GM23338 (cell line): ENCODE measurements at regions not wholly inside any gene's neighbourhood (a gene's known extent, or its start where the extent isn't known, plus 50 kb on each side); places are given as distances from the start of the nearest gene placed in this dataset.

ENCODE experiments used
- ATAC-seq: fragments of 200-7000 bp; cut with Tn5 transposase; 3 replicates; pipeline ENCODE4 v1.9.1; 2020
- DNase-seq: peaks from one replicate; pipeline ENCODE4 v3.0.0-alpha.2; 2015; ENCODE audit warnings: low spot score
- H2AFZ ChIP-seq: fragments of 200-600 bp; sonication (generic); 2 replicates; pipeline ENCODE4 v1.8.0; 2016; ENCODE audit warnings: antibody characterized with exemption, mild to moderate bottlenecking, moderate library complexity
- H3F3A ChIP-seq: fragments of 200-600 bp; sonication (generic); replicated peaks from 2 replicates; pipeline ENCODE4 v1.8.0; 2017; ENCODE audit warnings: antibody characterized with exemption, mixed run types, low read depth
- H3K27ac ChIP-seq: fragments of 200-600 bp; sonication (generic); 2 replicates; pipeline ENCODE4 v1.6.1; 2016; ENCODE audit warnings: low read depth
- H3K27me3 ChIP-seq: fragments of 200-600 bp; sonication (generic); 2 replicates; pipeline ENCODE4 v1.8.0; 2016; ENCODE audit warnings: mild to moderate bottlenecking, mixed run types, moderate library complexity; ENCODE audit not compliant: insufficient read depth
- H3K36me3 ChIP-seq: fragments of 200-600 bp; sonication (generic); 2 replicates; pipeline ENCODE4 v1.8.0; 2016; ENCODE audit warnings: mild to moderate bottlenecking; ENCODE audit not compliant: insufficient read depth
- H3K4me1 ChIP-seq: fragments of 200-600 bp; sonication (generic); 2 replicates; pipeline ENCODE4 v1.8.0; 2016; ENCODE audit warnings: mild to moderate bottlenecking, moderate library complexity; ENCODE audit not compliant: insufficient read depth
- H3K4me2 ChIP-seq: fragments of 200-600 bp; sonication (generic); 2 replicates; pipeline ENCODE4 v1.7.1; 2017; ENCODE audit warnings: mixed run types
- H3K4me3 ChIP-seq: fragments of 200-600 bp; sonication (generic); 2 replicates; pipeline ENCODE4 v1.6.1; 2016; ENCODE audit warnings: mixed run types
- H3K79me2 ChIP-seq: fragments of 200-600 bp; sonication (generic); replicated peaks from 2 replicates; pipeline ENCODE4 v1.8.0; 2017; ENCODE audit warnings: mild to moderate bottlenecking; ENCODE audit not compliant: insufficient read depth
- H3K9me2 ChIP-seq: fragments of 200-600 bp; sonication (generic); 2 replicates; pipeline ENCODE4 v1.8.0; 2017; ENCODE audit not compliant: insufficient read depth
- H4K20me1 ChIP-seq: fragments of 200-600 bp; sonication (generic); replicated peaks from 2 replicates; pipeline ENCODE4 v1.8.0; 2017; ENCODE audit warnings: mild to moderate bottlenecking; ENCODE audit not compliant: insufficient read depth
- H3K27ac Mint-ChIP-seq: 2 replicates; pipeline ENCODE4 v1.8.0; 2020; ENCODE audit warnings: inconsistent platforms, mild to moderate bottlenecking, moderate library complexity, mixed read lengths
- H3K27me3 Mint-ChIP-seq: 3 replicates; pipeline ENCODE4 v1.8.0; 2022; ENCODE audit warnings: low read depth, mild to moderate bottlenecking, moderate library complexity, mixed read lengths, inconsistent platforms; ENCODE audit not compliant: insufficient read depth, poor library complexity
- H3K36me3 Mint-ChIP-seq: 3 replicates; pipeline ENCODE4 v1.8.0; 2021; ENCODE audit warnings: low read depth, mild to moderate bottlenecking, inconsistent platforms, moderate library complexity, mixed read lengths
- H3K4me1 Mint-ChIP-seq: 3 replicates; pipeline ENCODE4 v1.8.0; 2020; ENCODE audit warnings: mild to moderate bottlenecking, inconsistent platforms, mixed read lengths
- H3K4me3 Mint-ChIP-seq: 3 replicates; pipeline ENCODE4 v1.8.0; 2021; ENCODE audit warnings: moderate library complexity, mild to moderate bottlenecking, inconsistent platforms, mixed read lengths
- H3K9me3 Mint-ChIP-seq: 3 replicates; pipeline ENCODE4 v1.8.0; 2020; ENCODE audit warnings: moderate library complexity, mild to moderate bottlenecking, inconsistent platforms, mixed read lengths
- CREB1 ChIP-seq: fragments of 250-450 bp; sonication (Bioruptor Pico); IDR thresholded peaks from 2 replicates; pipeline ENCODE4 v1.5.0; 2020; ENCODE audit warnings: low read depth, mild to moderate bottlenecking, moderate library complexity
- CTCF ChIP-seq, 2 experiments: fragments of 200-600 bp in 1 of 2; sonication (generic) in 1 of 2; conservative IDR thresholded peaks; 2 replicates each; pipeline versions ENCODE4 v1.5.1 to v1.6.1; 2016 to 2017; ENCODE audit warnings: antibody characterized with exemption in 2 of 2, low read depth in 2 of 2, mild to moderate bottlenecking in 2 of 2, moderate library complexity in 1 of 2
- ETS1 ChIP-seq: IDR thresholded peaks from 2 replicates; pipeline ENCODE4 v1.6.1; 2016; ENCODE audit warnings: antibody characterized with exemption
- EZH2 ChIP-seq: fragments of 200-600 bp; sonication (generic); IDR thresholded peaks from one replicate; pipeline ENCODE4 v1.8.0; 2017; ENCODE audit warnings: antibody characterized with exemption, mild to moderate bottlenecking, low read depth; ENCODE audit not compliant: unreplicated experiment
- EZH2phosphoT487 ChIP-seq: fragments of 200-600 bp; sonication (generic); IDR thresholded peaks from one replicate; pipeline ENCODE4 v1.8.1; 2018; ENCODE audit warnings: antibody characterized with exemption; ENCODE audit not compliant: unreplicated experiment
- JUNB ChIP-seq: IDR thresholded peaks from one replicate; pipeline ENCODE4 v1.6.1; 2016; ENCODE audit warnings: antibody characterized with exemption; ENCODE audit not compliant: unreplicated experiment
- NANOG ChIP-seq: IDR thresholded peaks from 2 replicates; pipeline ENCODE4 v1.6.1; 2016; ENCODE audit warnings: antibody characterized with exemption, borderline replicate concordance
- POLR2AphosphoS5 ChIP-seq: IDR thresholded peaks from 2 replicates; pipeline ENCODE4 v1.6.1; 2016; ENCODE audit warnings: antibody characterized with exemption, low read depth
- REST ChIP-seq: IDR thresholded peaks from one replicate; pipeline ENCODE4 v1.6.1; 2018; ENCODE audit warnings: antibody characterized with exemption; ENCODE audit not compliant: unreplicated experiment
- STAT1 ChIP-seq: IDR thresholded peaks from one replicate; pipeline ENCODE4 v1.6.1; 2016; ENCODE audit warnings: antibody characterized with exemption; ENCODE audit not compliant: unreplicated experiment
- ZNF114 ChIP-seq: fragments of 250-450 bp; sonication (Bioruptor Pico); IDR thresholded peaks from 2 replicates; pipeline ENCODE4 v1.5.0; 2020; ENCODE audit warnings: mild to moderate bottlenecking, moderate library complexity
- ZNF331 ChIP-seq: fragments of 250-450 bp; sonication (Bioruptor Pico); IDR thresholded peaks from 2 replicates; pipeline ENCODE4 v1.5.0; 2020; ENCODE audit warnings: low read depth, mild to moderate bottlenecking, moderate library complexity

DNA sequence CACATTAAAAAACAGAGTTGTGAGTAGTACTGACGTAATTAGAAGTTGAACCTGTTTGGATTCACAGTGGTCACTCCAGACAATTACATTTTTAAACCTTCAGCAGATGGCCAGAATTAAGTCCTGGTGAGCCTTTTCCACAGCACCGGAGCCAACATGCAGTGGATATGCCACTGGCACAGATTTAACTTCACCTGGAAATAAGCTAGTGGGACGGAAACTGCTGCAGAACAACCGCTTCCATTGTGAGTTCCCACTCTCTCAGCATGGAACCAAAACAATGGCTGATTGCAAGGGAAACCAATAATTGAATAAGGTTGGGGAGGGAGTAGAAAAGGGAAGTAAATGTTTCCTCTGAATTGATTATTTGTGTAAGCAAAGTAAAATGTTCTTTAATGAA, 515.1 kb downstream of the STK39 start (continued):
- TF ChIP-seq ETS1 = no peak

DNA sequence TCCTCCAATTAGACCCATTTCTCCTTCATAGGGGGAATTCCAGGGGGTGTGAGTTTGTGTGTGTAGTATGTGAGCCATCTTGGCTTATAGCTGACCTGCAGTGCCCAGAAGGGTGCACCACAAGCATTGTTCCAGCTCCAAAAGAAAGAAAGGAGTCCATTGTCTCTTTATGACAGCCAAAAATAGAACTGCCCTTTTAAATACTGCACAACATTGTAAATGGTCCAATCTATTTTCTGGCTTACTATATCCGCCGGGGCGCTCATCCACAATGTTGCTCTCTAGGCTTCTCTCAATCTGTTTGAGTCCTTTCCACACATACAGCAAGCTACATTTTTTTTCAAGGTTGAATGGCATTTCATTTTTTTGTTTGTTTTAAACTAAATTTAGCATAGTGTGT, 517.5 kb downstream of the STK39 start:
- no peaks in the 10 kb centered on the region for H3K9me2 ChIP-seq
- H3K36me3 Mint-ChIP-seq = no peaks in the 10 kb centered on the region
- no peak overlapping the region for H2AFZ ChIP-seq
- DNase-seq = no peak
- no peak overlapping the region for H3K4me3 Mint-ChIP-seq
- H3K79me2 ChIP-seq = no peaks in the 10 kb centered on the region
- no peak overlapping the region for H3K27ac ChIP-seq
- no peaks in the 10 kb centered on the region for H3K27me3 ChIP-seq
- H3K9me3 Mint-ChIP-seq = no peaks in the 10 kb centered on the region
- no peak overlapping the region for H3K4me2 ChIP-seq
- no peaks in the 10 kb centered on the region for H3K36me3 ChIP-seq
- H3K4me1 ChIP-seq = peaks cover 22% of the 10 kb centered on the region
- no peaks in the 10 kb centered on the region for H3K27me3 Mint-ChIP-seq
- H3K4me1 Mint-ChIP-seq = peaks cover 29% of the 10 kb centered on the region
- H3F3A ChIP-seq = no peaks in the 10 kb centered on the region
- no peak overlapping the region for H3K4me3 ChIP-seq
- H4K20me1 ChIP-seq = no peaks in the 10 kb centered on the region
- no peak for ATAC-seq
- H3K27ac Mint-ChIP-seq = no peak overlapping the region; the same call in 1 of the 2 replicates
- TF ChIP-seq JUNB (no peak), ETS1 (no peak), ZNF114 (CRISPR knock-in tag) (no peak), ZNF331 (CRISPR knock-in tag) (no peak), POLR2AphosphoS5 (no peak), CTCF (conservative IDR thresholded peaks at IDR 0.05; ENCODE audit: low read depth in 2 of 2) (no peak), NANOG (no peak), EZH2 (no peak), CREB1 (CRISPR knock-in tag) (no peak), EZH2phosphoT487 (no peak), REST (no peak), STAT1 (no peak)
